Amniotic epithelial cell (primary cell): ENCODE measurements at regions not wholly inside any gene's neighbourhood (a gene's known extent, or its start where the extent isn't known, plus 50 kb on each side); places are given as distances from the start of the nearest gene placed in this dataset.

Experiments
- DNase-seq: peaks from one replicate; pipeline ENCODE4 v3.0.0-alpha.2; 2010; ENCODE audit warnings: low read depth

- DNase-seq, result no peak
Measured at GRCh38 chrX:104306180-104306579, 51.4 kb upstream of the ESX1 start.
